HG03108 (cell line): ENCODE measurements at regions not wholly inside any gene's neighbourhood (a gene's known extent, or its start where the extent isn't known, plus 50 kb on each side); places are given as distances from the start of the nearest gene placed in this dataset.

Experiments used
- ATAC-seq: cut with Tn5 transposase; IDR thresholded peaks from one replicate; pipeline ENCODE4 v1.9.1; 2021; ENCODE audit warnings: moderate library complexity; ENCODE audit not compliant: unreplicated experiment

GRCh38 chr5:18098691-18099090 lies 464.4 kb downstream of the TAF11L14 start:
- ATAC-seq = no peak

- ATAC-seq = no peak
Observed at GRCh38 chr5:18099261-18099660, 465.0 kb downstream of the TAF11L14 start.

- ATAC-seq = no peak
Observed at GRCh38 chr5:18101532-18101931, 467.3 kb downstream of the TAF11L14 start.

GRCh38 chr5:18102733-18103132 lies 468.5 kb downstream of the TAF11L14 start:
- ATAC-seq = no peak

GRCh38 chr5:18105449-18105848 lies 471.2 kb downstream of the TAF11L14 start:
- no peak for ATAC-seq

GRCh38 chr5:18111906-18112465 lies 477.7 kb downstream of the TAF11L14 start:
- ATAC-seq = no peak

- ATAC-seq = no peak
Observed at GRCh38 chr5:18113721-18114120, 479.5 kb downstream of the TAF11L14 start.

GRCh38 chr5:18114151-18114757 lies 480.0 kb downstream of the TAF11L14 start:
- ATAC-seq = no peak

GRCh38 chr5:18117968-18118367 lies 483.7 kb downstream of the TAF11L14 start:
- no peak for ATAC-seq

- no peak for ATAC-seq
Observed at GRCh38 chr5:18119156-18119785, 485.0 kb downstream of the TAF11L14 start.

- no peak for ATAC-seq
Observed at GRCh38 chr5:18141222-18141621, 507.0 kb downstream of the TAF11L14 start.

GRCh38 chr5:18142831-18143230 lies 508.6 kb downstream of the TAF11L14 start:
- no peak for ATAC-seq

- ATAC-seq = no peak
Observed at GRCh38 chr5:18152671-18153070, 518.4 kb downstream of the TAF11L14 start.

GRCh38 chr5:18158166-18158565 lies 523.9 kb downstream of the TAF11L14 start:
- no peak for ATAC-seq

GRCh38 chr5:18159331-18159730 lies 525.1 kb downstream of the TAF11L14 start:
- no peak for ATAC-seq

- ATAC-seq = no peak
Observed at GRCh38 chr5:18171684-18172083, 537.4 kb downstream of the TAF11L14 start.

GRCh38 chr5:18179579-18179978 lies 545.3 kb downstream of the TAF11L14 start:
- no peak for ATAC-seq

- no peak for ATAC-seq
Observed at GRCh38 chr5:18181575-18181974, 547.3 kb downstream of the TAF11L14 start.

- no peak for ATAC-seq
Observed at GRCh38 chr5:18195910-18196309, 561.6 kb downstream of the TAF11L14 start.

- ATAC-seq = no peak
Observed at GRCh38 chr5:18197734-18198133, 563.5 kb downstream of the TAF11L14 start.

GRCh38 chr5:18202164-18202563 lies 567.9 kb downstream of the TAF11L14 start:
- ATAC-seq = no peak

GRCh38 chr5:18203296-18203695 lies 569.0 kb downstream of the TAF11L14 start:
- ATAC-seq = no peak

GRCh38 chr5:18213666-18214065 lies 579.4 kb downstream of the TAF11L14 start:
- ATAC-seq = no peak
